ENCODE measurements at regions not wholly inside any gene's neighbourhood (a gene's known extent, or its start where the extent isn't known, plus 50 kb on each side); places are given as distances from the start of the nearest gene placed in this dataset.

- intact Hi-C loops (cut with micrococcal nuclease): no loop called here
- H3K4me1 Mint-ChIP-seq (ENCODE audit: low read depth): no peaks in the 10 kb centered on the region
- no peak overlapping the region for H3K4me3 Mint-ChIP-seq
- H3K27ac Mint-ChIP-seq: no peak overlapping the region
- no peaks in the 10 kb centered on the region for H3K36me3 Mint-ChIP-seq (ENCODE audit: low read depth)
- peaks cover 11% of the 10 kb centered on the region for H3K9me3 Mint-ChIP-seq
- no peak for DNase-seq (ENCODE audit: low spot score)
- H3K27me3 Mint-ChIP-seq (ENCODE audit: insufficient read depth): no peaks in the 10 kb centered on the region
Observed at GRCh38 chr14:44154446-44154845, 352.6 kb downstream of the FSCB start.

- intact Hi-C loops (cut with micrococcal nuclease): no loop called here
- no peaks in the 10 kb centered on the region for H3K36me3 Mint-ChIP-seq (ENCODE audit: low read depth)
- H3K9me3 Mint-ChIP-seq: no peaks in the 10 kb centered on the region
- H3K27ac Mint-ChIP-seq: no peak overlapping the region
- no peaks in the 10 kb centered on the region for H3K4me1 Mint-ChIP-seq (ENCODE audit: low read depth)
- H3K27me3 Mint-ChIP-seq (ENCODE audit: insufficient read depth): no peaks in the 10 kb centered on the region
- no peak overlapping the region for H3K4me3 Mint-ChIP-seq
- no peak for DNase-seq (ENCODE audit: low spot score)
Observed at GRCh38 chr14:44151130-44151820, 355.8 kb downstream of the FSCB start.

GRCh38 chr14:44149597-44149996, 357.5 kb downstream of the FSCB start:
- Mint-ChIP-seq H3K4me1 (ENCODE audit: low read depth) (no peaks in the 10 kb centered on the region), H3K27me3 (ENCODE audit: insufficient read depth) (no peaks in the 10 kb centered on the region), H3K27ac (no peak overlapping the region), H3K4me3 (no peak overlapping the region), H3K36me3 (ENCODE audit: low read depth) (no peaks in the 10 kb centered on the region), H3K9me3 (no peaks in the 10 kb centered on the region)
- no peak for DNase-seq (ENCODE audit: low spot score)
- intact Hi-C loops (cut with micrococcal nuclease): no loop called here

- Mint-ChIP-seq H3K9me3 (peaks cover 9% of the 10 kb centered on the region), H3K27me3 (ENCODE audit: insufficient read depth) (no peaks in the 10 kb centered on the region), H3K27ac (no peak overlapping the region), H3K4me1 (ENCODE audit: low read depth) (no peaks in the 10 kb centered on the region), H3K4me3 (no peak overlapping the region), H3K36me3 (ENCODE audit: low read depth) (no peaks in the 10 kb centered on the region)
- DNase-seq (ENCODE audit: low spot score): no peak
- intact Hi-C loops (cut with micrococcal nuclease): no loop called here
Observed at GRCh38 chr14:44142006-44142405, 365.1 kb downstream of the FSCB start.

- peaks cover 4% of the 10 kb centered on the region for H3K9me3 Mint-ChIP-seq
- intact Hi-C loops (cut with micrococcal nuclease): no loop called here
- no peaks in the 10 kb centered on the region for H3K4me1 Mint-ChIP-seq (ENCODE audit: low read depth)
- DNase-seq (ENCODE audit: low spot score): no peak
- no peaks in the 10 kb centered on the region for H3K36me3 Mint-ChIP-seq (ENCODE audit: low read depth)
- H3K27ac Mint-ChIP-seq: no peak overlapping the region
- no peaks in the 10 kb centered on the region for H3K27me3 Mint-ChIP-seq (ENCODE audit: insufficient read depth)
- H3K4me3 Mint-ChIP-seq: no peak overlapping the region
Observed at GRCh38 chr14:44135972-44136371, 371.1 kb downstream of the FSCB start.

- intact Hi-C loops (cut with micrococcal nuclease): no loop called here
- DNase-seq (ENCODE audit: low spot score): no peak
- no peaks in the 10 kb centered on the region for H3K27me3 Mint-ChIP-seq (ENCODE audit: insufficient read depth)
- peaks cover 14% of the 10 kb centered on the region for H3K9me3 Mint-ChIP-seq
- no peak overlapping the region for H3K27ac Mint-ChIP-seq
- H3K36me3 Mint-ChIP-seq (ENCODE audit: low read depth): no peaks in the 10 kb centered on the region
- H3K4me3 Mint-ChIP-seq: no peak overlapping the region
- no peaks in the 10 kb centered on the region for H3K4me1 Mint-ChIP-seq (ENCODE audit: low read depth)
Observed at GRCh38 chr14:44131861-44132260, 375.2 kb downstream of the FSCB start.

GRCh38 chr14:44113769-44114730, 393.0 kb downstream of the FSCB start:
- H3K36me3 Mint-ChIP-seq (ENCODE audit: low read depth): no peaks in the 10 kb centered on the region

GRCh38 chr14:44112774-44113460, 394.2 kb downstream of the FSCB start:
- peaks cover 36% of the 10 kb centered on the region for H3K9me3 Mint-ChIP-seq
- H3K4me3 Mint-ChIP-seq: no peak overlapping the region
- H3K27me3 Mint-ChIP-seq (ENCODE audit: insufficient read depth): no peaks in the 10 kb centered on the region
- no peaks in the 10 kb centered on the region for H3K36me3 Mint-ChIP-seq (ENCODE audit: low read depth)
- intact Hi-C loops (cut with micrococcal nuclease): no loop called here
- no peaks in the 10 kb centered on the region for H3K4me1 Mint-ChIP-seq (ENCODE audit: low read depth)
- no peak overlapping the region for H3K27ac Mint-ChIP-seq
- no peak for DNase-seq (ENCODE audit: low spot score)

More at GRCh38 chr14:44113769-44114730, 393.0 kb downstream of the FSCB start:
- Mint-ChIP-seq H3K4me3 (no peak overlapping the region), H3K27me3 (ENCODE audit: insufficient read depth) (no peaks in the 10 kb centered on the region), H3K4me1 (ENCODE audit: low read depth) (no peaks in the 10 kb centered on the region), H3K9me3 (peaks cover 39% of the 10 kb centered on the region), H3K27ac (no peak overlapping the region)
- DNase-seq (ENCODE audit: low spot score): no peak
- intact Hi-C loops (cut with micrococcal nuclease): no loop called here

- H3K36me3 Mint-ChIP-seq (ENCODE audit: low read depth): no peaks in the 10 kb centered on the region
- no peaks in the 10 kb centered on the region for H3K27me3 Mint-ChIP-seq (ENCODE audit: insufficient read depth)
- H3K9me3 Mint-ChIP-seq: peaks cover 16% of the 10 kb centered on the region
- DNase-seq (ENCODE audit: low spot score): no peak
- H3K4me3 Mint-ChIP-seq: no peak overlapping the region
- intact Hi-C loops (cut with micrococcal nuclease): no loop called here
- H3K4me1 Mint-ChIP-seq (ENCODE audit: low read depth): no peaks in the 10 kb centered on the region
- no peak overlapping the region for H3K27ac Mint-ChIP-seq
Observed at GRCh38 chr14:44109036-44109435, 398.0 kb downstream of the FSCB start.

- Mint-ChIP-seq H3K4me1 (ENCODE audit: low read depth) (no peaks in the 10 kb centered on the region), H3K27ac (no peak overlapping the region), H3K27me3 (ENCODE audit: insufficient read depth) (no peaks in the 10 kb centered on the region), H3K9me3 (peaks cover 16% of the 10 kb centered on the region), H3K36me3 (ENCODE audit: low read depth) (no peaks in the 10 kb centered on the region), H3K4me3 (no peak overlapping the region)
- no peak for DNase-seq (ENCODE audit: low spot score)
- intact Hi-C loops (cut with micrococcal nuclease): no loop called here
Observed at GRCh38 chr14:44108601-44109000, 398.5 kb downstream of the FSCB start.

GRCh38 chr14:44107156-44107555, 399.9 kb downstream of the FSCB start:
- H3K4me3 Mint-ChIP-seq: no peak overlapping the region
- no peak overlapping the region for H3K27ac Mint-ChIP-seq
- H3K27me3 Mint-ChIP-seq (ENCODE audit: insufficient read depth): no peaks in the 10 kb centered on the region
- no peaks in the 10 kb centered on the region for H3K36me3 Mint-ChIP-seq (ENCODE audit: low read depth)
- H3K9me3 Mint-ChIP-seq: peaks cover 16% of the 10 kb centered on the region
- no peaks in the 10 kb centered on the region for H3K4me1 Mint-ChIP-seq (ENCODE audit: low read depth)
- intact Hi-C loops (cut with micrococcal nuclease): no loop called here
- DNase-seq (ENCODE audit: low spot score): no peak

- no peak overlapping the region for H3K27ac Mint-ChIP-seq
- intact Hi-C loops (cut with micrococcal nuclease): no loop called here
- H3K27me3 Mint-ChIP-seq (ENCODE audit: insufficient read depth): no peaks in the 10 kb centered on the region
- no peak for DNase-seq (ENCODE audit: low spot score)
- no peaks in the 10 kb centered on the region for H3K36me3 Mint-ChIP-seq (ENCODE audit: low read depth)
- H3K9me3 Mint-ChIP-seq: peaks cover 20% of the 10 kb centered on the region
- H3K4me1 Mint-ChIP-seq (ENCODE audit: low read depth): no peaks in the 10 kb centered on the region
- H3K4me3 Mint-ChIP-seq: no peak overlapping the region
Observed at GRCh38 chr14:44099743-44100488, 407.2 kb downstream of the FSCB start.
